ENCODE measurements at regions not wholly inside any gene's neighbourhood (a gene's known extent, or its start where the extent isn't known, plus 50 kb on each side); places are given as distances from the start of the nearest gene placed in this dataset.

DNA sequence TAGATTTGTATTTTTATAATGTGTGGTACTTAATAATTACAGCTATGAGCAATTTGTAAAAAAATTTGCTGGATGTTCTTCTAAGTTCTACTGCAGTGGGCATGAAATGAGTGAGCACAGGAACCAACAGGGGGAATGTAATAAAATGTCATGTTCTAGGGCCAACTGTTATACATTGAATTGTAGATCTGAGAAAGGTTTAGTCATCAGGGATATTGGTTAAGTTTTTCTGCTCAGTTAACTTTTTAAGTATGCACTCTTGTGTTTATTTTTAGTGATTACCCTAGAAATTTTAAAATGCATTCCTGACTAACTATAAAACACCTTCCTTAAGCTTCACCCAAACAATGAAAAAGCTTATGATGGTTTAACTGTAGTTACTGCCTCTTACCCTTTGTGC, 101.8 kb downstream of the CAND1 start:
- no peak for DNase-seq (ENCODE audit: low read depth in 1 of 2, low spot score in 1 of 2)

DNA sequence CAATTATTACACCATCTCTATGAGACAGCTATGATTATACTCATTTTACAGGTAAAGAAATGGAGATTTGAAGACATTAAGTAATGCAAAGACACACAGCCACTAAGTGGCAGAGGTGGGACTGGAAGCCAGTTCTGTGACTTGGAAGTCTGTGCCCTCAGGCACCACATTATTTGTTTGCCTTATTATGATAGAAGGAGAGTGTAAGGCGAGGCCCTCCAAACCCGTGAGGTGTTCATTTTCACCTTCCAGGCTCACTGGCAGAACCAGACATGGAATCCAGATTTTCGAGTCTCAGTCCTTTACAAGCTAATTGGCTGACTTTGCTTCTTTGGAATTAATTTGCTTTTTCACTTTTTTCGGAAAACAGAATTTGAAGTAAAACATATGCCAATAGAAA, 107.9 kb downstream of the CAND1 start:
- no peak for DNase-seq (ENCODE audit: low read depth in 1 of 2, low spot score in 1 of 2)

DNA sequence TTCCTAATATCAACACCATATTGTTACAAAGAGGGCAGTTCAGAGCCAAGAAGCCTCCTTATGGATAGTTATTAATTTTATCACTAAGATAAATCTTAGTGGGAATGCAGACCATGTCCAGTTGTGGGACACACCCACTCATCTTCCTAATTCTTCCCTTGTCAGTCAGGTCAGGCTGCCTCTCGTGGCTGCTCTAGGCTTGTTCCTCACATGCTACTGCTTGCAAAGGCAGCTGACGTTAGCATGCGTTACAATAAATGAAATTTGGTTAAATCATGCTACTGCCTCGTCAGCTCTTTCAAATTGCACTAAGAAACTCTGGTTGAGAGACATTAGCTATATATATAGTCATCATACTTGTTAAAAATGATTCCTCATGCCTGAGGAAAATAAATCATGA, 108.4 kb downstream of the CAND1 start:
- DNase-seq (ENCODE audit: low read depth in 1 of 2, low spot score in 1 of 2): no peak

DNA sequence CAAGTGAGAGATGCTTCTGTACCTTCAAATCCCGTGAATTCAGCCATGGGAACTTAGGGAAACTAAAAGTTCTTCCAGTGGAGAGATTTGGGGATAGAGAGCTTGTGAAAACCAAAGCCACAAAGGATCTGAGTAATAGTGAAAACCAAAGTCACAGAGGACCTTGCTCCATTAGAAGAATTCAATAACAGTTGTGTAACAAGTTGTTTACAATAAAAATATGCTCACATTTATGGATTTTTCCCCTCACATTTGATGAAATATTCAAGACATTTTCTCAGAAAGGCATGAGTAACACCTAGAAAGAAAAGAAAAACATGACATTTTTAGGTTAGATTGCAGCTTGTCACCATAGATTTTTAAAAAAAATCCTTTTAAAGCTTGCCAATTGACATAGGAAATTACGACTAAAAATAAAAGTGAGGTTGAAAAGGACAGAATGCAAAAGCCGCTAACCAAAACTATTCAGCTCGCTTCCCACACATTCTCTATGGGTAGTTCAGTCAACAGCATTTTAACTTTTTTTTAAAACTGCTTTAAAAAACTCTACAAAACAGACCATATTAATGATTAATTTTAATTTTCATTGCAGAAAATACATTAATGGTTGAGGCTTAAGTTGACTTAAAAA, 113.2 kb downstream of the CAND1 start:
- no peak for DNase-seq (ENCODE audit: low read depth in 1 of 2, low spot score in 1 of 2)

- no peak for DNase-seq (ENCODE audit: low read depth in 1 of 2, low spot score in 1 of 2)
Measured at GRCh38 chr12:67386869-67387565, 117.9 kb downstream of the CAND1 start.

- DNase-seq (ENCODE audit: low read depth in 1 of 2, low spot score in 1 of 2): no peak
Measured at GRCh38 chr12:67388331-67389138, 119.4 kb downstream of the CAND1 start.

DNA sequence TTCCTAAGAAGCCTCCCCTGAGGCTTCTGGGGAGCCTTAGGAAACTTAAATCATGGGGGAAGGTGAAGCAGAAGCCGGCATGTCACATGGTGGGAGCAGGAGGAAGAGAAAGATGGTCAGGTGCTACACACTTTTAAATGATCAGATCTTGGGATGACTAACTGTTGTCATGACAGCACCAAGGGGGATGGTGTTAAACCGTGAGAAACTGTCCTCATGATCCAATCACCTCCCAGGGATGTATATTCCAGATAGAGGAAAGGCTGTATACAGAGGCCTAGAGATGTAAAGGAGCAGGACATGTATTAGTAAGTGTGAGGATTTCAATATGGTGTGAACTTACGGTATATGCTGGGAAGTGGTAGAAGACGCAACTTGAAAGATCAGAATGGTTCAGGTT, 121.1 kb downstream of the CAND1 start:
- DNase-seq (ENCODE audit: low read depth in 1 of 2, low spot score in 1 of 2): no peak

DNA sequence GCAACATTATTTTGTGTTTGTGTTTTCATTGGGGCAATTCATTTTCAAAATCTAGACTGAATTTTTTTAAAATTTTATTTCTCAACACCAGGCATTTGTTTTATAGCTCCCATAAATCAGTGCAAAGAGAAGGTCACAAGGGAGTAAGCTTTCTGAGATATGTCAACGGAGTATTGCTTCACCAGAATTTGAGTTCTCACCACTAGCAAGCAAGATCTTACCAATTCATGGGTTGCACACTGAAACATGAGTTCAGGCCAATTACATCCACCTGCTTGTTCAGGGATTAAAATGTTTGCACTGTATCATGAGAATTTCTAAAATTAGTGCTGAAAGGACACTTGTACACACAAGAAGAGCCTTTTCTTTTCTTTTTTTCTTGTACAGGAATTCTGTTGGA, 121.9 kb downstream of the CAND1 start:
- no peak for DNase-seq (ENCODE audit: low read depth in 1 of 2, low spot score in 1 of 2)

DNA sequence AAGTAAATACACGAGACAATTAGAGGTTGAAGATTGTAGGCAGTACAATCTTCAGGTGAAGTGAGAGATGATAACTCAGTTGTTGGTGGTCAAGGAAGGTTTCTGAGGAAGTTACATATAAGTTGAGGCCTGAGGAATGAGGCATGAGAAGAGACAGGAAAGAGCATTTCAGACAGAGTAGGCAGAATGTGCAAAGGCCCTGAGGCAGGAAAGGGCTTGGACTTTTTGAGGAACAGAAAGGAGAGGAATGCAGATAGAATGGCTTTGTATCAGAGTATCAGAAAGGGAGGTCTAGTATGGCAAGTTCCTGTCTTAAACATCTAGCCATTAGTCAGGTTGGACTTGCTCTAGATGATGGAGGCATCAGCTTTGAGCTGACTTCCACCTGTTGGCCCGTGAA, 122.5 kb downstream of the CAND1 start:
- DNase-seq (ENCODE audit: low read depth in 1 of 2, low spot score in 1 of 2): no peak

DNA sequence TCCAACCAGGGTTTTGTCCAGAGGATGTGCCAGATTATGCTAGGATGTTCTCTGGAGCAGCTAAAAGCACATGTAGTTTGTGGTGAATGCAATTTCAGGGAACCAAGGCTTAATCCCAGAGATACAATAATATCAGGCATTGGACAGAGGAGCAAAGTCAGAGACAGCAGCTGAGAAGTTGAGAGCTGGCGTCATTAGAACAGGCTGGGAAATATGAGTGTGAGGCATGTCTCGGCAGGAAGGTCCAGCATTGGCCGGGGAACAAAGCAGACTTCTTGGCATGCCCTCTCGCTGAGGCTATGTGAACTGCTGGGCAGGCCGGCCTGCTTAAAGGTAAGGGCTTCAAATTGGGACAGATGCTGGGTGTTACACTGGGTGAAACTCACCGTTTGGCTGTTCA, 125.4 kb downstream of the CAND1 start:
- DNase-seq (ENCODE audit: low read depth in 1 of 2, low spot score in 1 of 2): no peak

- DNase-seq (ENCODE audit: low read depth in 1 of 2, low spot score in 1 of 2): no peak
Measured at GRCh38 chr12:67400742-67401141, 131.6 kb downstream of the CAND1 start.

GRCh38 chr12:67410246-67410645, 141.1 kb downstream of the CAND1 start:
- no peak for DNase-seq (ENCODE audit: low read depth in 1 of 2, low spot score in 1 of 2)

- DNase-seq (ENCODE audit: low read depth in 1 of 2, low spot score in 1 of 2): no peak
Measured at GRCh38 chr12:67410667-67411067, 141.5 kb downstream of the CAND1 start.

- DNase-seq (ENCODE audit: low read depth in 1 of 2, low spot score in 1 of 2): no peak
Measured at GRCh38 chr12:67411562-67411961, 142.4 kb downstream of the CAND1 start.

DNA sequence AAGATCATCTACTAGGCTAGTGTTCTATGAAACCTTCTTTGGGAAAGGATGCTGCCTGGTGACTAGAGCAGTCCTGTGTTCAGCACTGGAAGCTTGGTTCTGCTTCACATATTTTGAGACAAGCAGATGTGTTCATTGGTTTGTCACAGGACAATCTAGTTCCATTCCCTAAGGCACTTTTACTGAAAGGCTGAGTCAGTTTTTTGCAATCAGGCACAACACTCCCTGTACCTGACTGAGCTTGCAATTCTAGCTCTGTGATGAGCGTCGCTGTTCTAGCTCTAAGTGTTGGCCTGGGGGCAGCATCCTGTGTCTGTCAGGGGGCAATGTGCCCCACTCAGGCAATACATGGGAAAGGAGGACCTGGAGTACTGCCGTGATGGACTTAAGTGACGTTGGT, 144.4 kb downstream of the CAND1 start:
- DNase-seq (ENCODE audit: low read depth in 1 of 2, low spot score in 1 of 2): no peak

- DNase-seq (ENCODE audit: low read depth in 1 of 2, low spot score in 1 of 2): no peak
Measured at GRCh38 chr12:67414011-67414715, 145.0 kb downstream of the CAND1 start.

DNA sequence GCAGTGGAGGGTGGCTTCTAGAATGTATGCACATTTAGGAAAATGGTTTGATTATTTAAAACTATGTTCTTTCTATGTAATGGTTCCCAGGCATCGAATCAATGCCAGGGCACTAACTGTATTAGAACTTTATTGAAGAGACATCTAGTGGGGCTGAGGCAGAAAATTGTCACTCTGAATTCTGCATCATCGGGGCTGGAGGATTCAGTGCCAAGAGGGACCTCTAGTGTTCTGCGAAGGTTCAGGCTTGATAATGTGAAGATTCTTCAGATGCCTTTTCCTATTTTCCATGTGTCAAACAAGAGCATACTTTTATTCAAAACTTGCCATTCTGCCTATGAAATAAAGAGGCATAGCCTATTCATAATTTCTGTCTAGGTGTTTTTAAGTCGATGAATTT, 146.3 kb downstream of the CAND1 start:
- no peak for DNase-seq (ENCODE audit: low read depth in 1 of 2, low spot score in 1 of 2)

DNA sequence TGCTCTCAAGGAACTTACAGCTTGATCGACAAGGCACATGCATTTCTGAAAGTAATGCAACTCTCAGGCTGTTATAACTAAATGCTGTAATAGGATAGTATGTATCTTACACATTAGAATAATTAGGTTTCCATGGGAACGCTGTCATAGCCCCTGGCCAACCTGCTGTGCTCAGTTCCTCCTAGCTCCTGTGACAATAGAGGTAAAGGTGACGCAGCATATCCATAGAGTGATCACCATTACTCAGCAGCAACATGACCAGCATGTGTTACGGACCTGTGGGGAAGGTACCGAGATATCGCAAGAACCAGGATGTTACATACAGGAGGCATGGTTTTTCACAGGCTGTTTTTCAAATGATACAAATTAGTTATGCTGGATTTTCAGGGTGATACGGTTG, 150.7 kb downstream of the CAND1 start:
- DNase-seq (ENCODE audit: low read depth in 1 of 2, low spot score in 1 of 2): no peak

GRCh38 chr12:67420506-67420905, 151.3 kb downstream of the CAND1 start:
- DNase-seq (ENCODE audit: low read depth in 1 of 2, low spot score in 1 of 2): no peak

DNA sequence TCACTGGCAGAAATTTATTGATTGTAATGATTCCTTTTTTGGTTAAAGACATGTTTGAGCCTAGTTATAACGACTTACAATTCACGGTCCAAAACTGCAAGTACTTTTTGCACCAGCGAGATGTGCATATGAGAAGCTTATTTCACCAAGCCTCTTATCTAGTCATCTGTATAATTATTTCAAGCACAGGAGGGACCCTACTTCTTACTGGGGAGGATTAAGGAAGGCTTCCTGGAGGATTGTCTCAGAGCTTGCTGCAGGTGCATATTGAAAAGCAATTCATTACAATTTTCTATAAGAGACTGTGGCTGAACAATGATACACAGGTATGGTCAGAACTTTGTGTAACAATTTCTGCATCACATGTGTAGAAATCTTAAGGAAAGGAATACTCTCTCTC, 152.9 kb downstream of the CAND1 start:
- no peak for DNase-seq (ENCODE audit: low read depth in 1 of 2, low spot score in 1 of 2)

GRCh38 chr12:67424784-67425183, 155.6 kb downstream of the CAND1 start:
- DNase-seq (ENCODE audit: low read depth in 1 of 2, low spot score in 1 of 2): no peak

- no peak for DNase-seq (ENCODE audit: low read depth in 1 of 2, low spot score in 1 of 2)
Measured at GRCh38 chr12:67425394-67425793, 156.2 kb downstream of the CAND1 start.

Data from activated T-helper 1 cell treated with anti-CD3 and anti-CD28 coated beads, Interleukin-2, amount 50 U/mL, for 16 hours (primary cell).